ENCODE measurements at regions not wholly inside any gene's neighbourhood (a gene's known extent, or its start where the extent isn't known, plus 50 kb on each side); places are given as distances from the start of the nearest gene placed in this dataset.

- Histone ChIP-seq H3K27me3 (replicated peaks; ENCODE audit: insufficient read depth) (peaks cover 12% of the 10 kb centered on the region), H3K36me3 (no peaks in the 10 kb centered on the region), H3K27ac (no peak overlapping the region), H3K9me3 (no peaks in the 10 kb centered on the region), H3K4me3 (no peak overlapping the region), H3K4me1 (replicated peaks) (no peaks in the 10 kb centered on the region)
- WGBS, result 73% methylated on average over 6 of the region's 6 CpGs
- TF ChIP-seq POLR2AphosphoS5 (IDR thresholded peaks at IDR 0.05), result no peak
- TF ChIP-seq POLR2A (IDR thresholded peaks at IDR 0.05), result no peak
- DNase-seq (ENCODE audit: low spot score), result no peak
- intact Hi-C loops (cut with DNase I), result no loop called here
These were observed 128.3 kb downstream of the AACS start for GRCh38 chr12:125193376-125194152.

- 4% methylated on average over 19 of the region's 19 CpGs for WGBS
- Histone ChIP-seq H3K4me1 (replicated peaks) (no peaks in the 10 kb centered on the region), H3K27me3 (replicated peaks; ENCODE audit: insufficient read depth) (peaks cover 10% of the 10 kb centered on the region), H3K9me3 (no peaks in the 10 kb centered on the region), H3K4me3 (no peak overlapping the region), H3K27ac (no peak overlapping the region), H3K36me3 (no peaks in the 10 kb centered on the region)
- intact Hi-C loops (cut with DNase I), result no loop called here
- no peak for TF ChIP-seq POLR2AphosphoS5 (IDR thresholded peaks at IDR 0.05)
- no peak for TF ChIP-seq POLR2A (IDR thresholded peaks at IDR 0.05)
- no peak for DNase-seq (ENCODE audit: low spot score)
These were observed 129.0 kb downstream of the AACS start for GRCh38 chr12:125194163-125194773.

DNA sequence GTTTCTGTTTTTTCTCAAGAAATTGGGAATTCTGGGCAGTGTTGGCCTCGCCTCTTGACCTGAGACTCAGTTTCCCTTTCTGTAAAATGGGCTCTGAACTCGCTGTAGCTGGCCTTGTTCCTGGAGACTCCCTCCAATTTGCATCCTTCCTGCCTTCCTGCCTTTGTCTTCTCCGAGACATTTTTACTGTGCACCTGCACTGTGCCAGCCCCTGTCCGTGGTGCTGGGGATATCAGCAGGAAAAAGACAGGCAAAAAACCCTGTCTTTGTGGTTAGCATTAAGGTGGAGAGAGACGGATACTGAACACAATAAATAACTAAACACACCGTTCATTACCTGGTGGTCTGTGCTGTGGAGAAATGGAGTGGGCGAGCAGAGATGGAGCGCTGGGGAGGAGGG lies 129.8 kb downstream of the AACS start:
- Histone ChIP-seq H3K27me3 (replicated peaks; ENCODE audit: insufficient read depth) (peaks cover 3% of the 10 kb centered on the region), H3K4me3 (no peak overlapping the region), H3K9me3 (no peaks in the 10 kb centered on the region), H3K27ac (no peak overlapping the region), H3K36me3 (no peaks in the 10 kb centered on the region), H3K4me1 (replicated peaks) (no peaks in the 10 kb centered on the region)
- intact Hi-C loops (cut with DNase I), result no loop called here
- no peak for DNase-seq (ENCODE audit: low spot score)
- TF ChIP-seq, protein P1, sequence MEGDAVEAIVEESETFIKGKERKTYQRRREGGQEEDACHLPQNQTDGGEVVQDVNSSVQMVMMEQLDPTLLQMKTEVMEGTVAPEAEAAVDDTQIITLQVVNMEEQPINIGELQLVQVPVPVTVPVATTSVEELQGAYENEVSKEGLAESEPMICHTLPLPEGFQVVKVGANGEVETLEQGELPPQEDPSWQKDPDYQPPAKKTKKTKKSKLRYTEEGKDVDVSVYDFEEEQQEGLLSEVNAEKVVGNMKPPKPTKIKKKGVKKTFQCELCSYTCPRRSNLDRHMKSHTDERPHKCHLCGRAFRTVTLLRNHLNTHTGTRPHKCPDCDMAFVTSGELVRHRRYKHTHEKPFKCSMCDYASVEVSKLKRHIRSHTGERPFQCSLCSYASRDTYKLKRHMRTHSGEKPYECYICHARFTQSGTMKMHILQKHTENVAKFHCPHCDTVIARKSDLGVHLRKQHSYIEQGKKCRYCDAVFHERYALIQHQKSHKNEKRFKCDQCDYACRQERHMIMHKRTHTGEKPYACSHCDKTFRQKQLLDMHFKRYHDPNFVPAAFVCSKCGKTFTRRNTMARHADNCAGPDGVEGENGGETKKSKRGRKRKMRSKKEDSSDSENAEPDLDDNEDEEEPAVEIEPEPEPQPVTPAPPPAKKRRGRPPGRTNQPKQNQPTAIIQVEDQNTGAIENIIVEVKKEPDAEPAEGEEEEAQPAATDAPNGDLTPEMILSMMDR (IDR thresholded peaks at IDR 0.05), result no peak
- no peak for TF ChIP-seq POLR2AphosphoS5 (IDR thresholded peaks at IDR 0.05)
- no peak for TF ChIP-seq POLR2A (IDR thresholded peaks at IDR 0.05)
- WGBS, result 40% methylated on average over 8 of the region's 8 CpGs

- TF ChIP-seq POLR2AphosphoS5 (IDR thresholded peaks at IDR 0.05) (no peak), POLR2A (IDR thresholded peaks at IDR 0.05) (no peak)
- TF ChIP-seq, protein P1 (IDR thresholded peaks at IDR 0.05), result no peak
- H3K4me3 ChIP-seq, result no peak overlapping the region
- 83% methylated on average over 4 of the region's 4 CpGs for WGBS
- H3K27ac ChIP-seq, result no peak overlapping the region
- H3K9me3 ChIP-seq, result no peaks in the 10 kb centered on the region
- H3K4me1 ChIP-seq (replicated peaks), result no peaks in the 10 kb centered on the region
- H3K27me3 ChIP-seq (replicated peaks; ENCODE audit: insufficient read depth), result no peaks in the 10 kb centered on the region
- intact Hi-C loops (cut with DNase I), result no loop called here
- no peaks in the 10 kb centered on the region for H3K36me3 ChIP-seq
- DNase-seq (ENCODE audit: low spot score), result no peak
These were observed 132.1 kb downstream of the AACS start for GRCh38 chr12:125197326-125197725.

GRCh38 chr12:125198652-125199051 lies 133.4 kb downstream of the AACS start:
- TF ChIP-seq, protein P1 (IDR thresholded peaks at IDR 0.05), result no peak
- TF ChIP-seq POLR2A (IDR thresholded peaks at IDR 0.05) (no peak), POLR2AphosphoS5 (IDR thresholded peaks at IDR 0.05) (no peak)
- Histone ChIP-seq H3K36me3 (no peaks in the 10 kb centered on the region), H3K27ac (no peak overlapping the region), H3K27me3 (replicated peaks; ENCODE audit: insufficient read depth) (no peaks in the 10 kb centered on the region), H3K4me3 (no peak overlapping the region), H3K4me1 (replicated peaks) (no peaks in the 10 kb centered on the region), H3K9me3 (no peaks in the 10 kb centered on the region)
- no peak for DNase-seq (ENCODE audit: low spot score)
- 44% methylated on average over 4 of the region's 4 CpGs for WGBS
- intact Hi-C loops (cut with DNase I), result no loop called here

All from prostate gland (tissue), 2 donors.